Activated CD4-positive, alpha-beta T cell treated with anti-CD3 and anti-CD28 coated beads, Interleukin-2, amount 10 ng/mL, durations not matched to agents 7 days and 5 days (primary cell): ENCODE measurements at regions not wholly inside any gene's neighbourhood (a gene's known extent, or its start where the extent isn't known, plus 50 kb on each side); places are given as distances from the start of the nearest gene placed in this dataset.
"Not testable (repeated sequence)": the region's sequence is repeated elsewhere in the genome, so short reads cannot be mapped to it uniquely, and the experiment has no call there.

Experiments
- CTCF ChIA-PET: fragments of 350-600 bp; sonication (Branson Sonifier 250); formaldehyde crosslinking; loops from one replicate; lab custom pipeline; 2021; ENCODE audit warnings: antibody characterized with exemption; lab: Charles Lee
- POLR2A ChIA-PET: fragments of 350-600 bp; sonication (Branson Sonifier 250); formaldehyde crosslinking; loops from one replicate; lab custom pipeline; 2021; ENCODE audit warnings: antibody characterized with exemption; lab: Charles Lee
- DNase-seq: peaks from one replicate; pipeline ENCODE4 v3.0.0-alpha.2; 2020
- H3K27ac Mint-ChIP-seq: one replicate; pipeline ENCODE4 v1.8.0; 2021; ENCODE audit warnings: mild to moderate bottlenecking, moderate library complexity, mixed read lengths
- H3K27me3 Mint-ChIP-seq: one replicate; pipeline ENCODE4 v1.8.0; 2021; ENCODE audit warnings: mixed read lengths
- H3K36me3 Mint-ChIP-seq: one replicate; pipeline ENCODE4 v1.8.0; 2021; ENCODE audit warnings: low read depth, mixed read lengths
- H3K4me1 Mint-ChIP-seq: one replicate; pipeline ENCODE4 v1.8.0; 2021; ENCODE audit warnings: mixed read lengths
- H3K4me3 Mint-ChIP-seq: one replicate; pipeline ENCODE4 v1.8.0; 2021; ENCODE audit warnings: mild to moderate bottlenecking, moderate library complexity, mixed read lengths
- H3K9me3 Mint-ChIP-seq: one replicate; pipeline ENCODE4 v1.8.0; 2021; ENCODE audit warnings: mixed read lengths

- ChIA-PET POLR2A (no interaction called here), CTCF (no interaction called here)
- DNase-seq: no peak
- Mint-ChIP-seq H3K4me3 (no peak overlapping the region), H3K4me1 (no peaks in the 10 kb centered on the region), H3K27ac (no peak overlapping the region), H3K9me3 (no peaks in the 10 kb centered on the region), H3K36me3 (no peaks in the 10 kb centered on the region), H3K27me3 (no peaks in the 10 kb centered on the region)
Measured at GRCh38 chr11:121886996-121887395, 229.0 kb downstream of the BLID start.

- ChIA-PET POLR2A (no interaction called here), CTCF (no interaction called here)
- no peak for DNase-seq
- Mint-ChIP-seq H3K27ac (no peak overlapping the region), H3K36me3 (no peaks in the 10 kb centered on the region), H3K4me1 (no peaks in the 10 kb centered on the region), H3K27me3 (peaks cover 3% of the 10 kb centered on the region), H3K4me3 (no peak overlapping the region), H3K9me3 (no peaks in the 10 kb centered on the region)
Measured at GRCh38 chr11:121886005-121886734, 229.8 kb downstream of the BLID start.

GRCh38 chr11:121884626-121885025 lies 231.4 kb downstream of the BLID start:
- H3K27me3 Mint-ChIP-seq: peaks cover 3% of the 10 kb centered on the region
- H3K4me3 Mint-ChIP-seq: no peak overlapping the region
- ChIA-PET CTCF (interaction anchor here (1.0 kb wide), 1 partner anchor 18 kb away, joined by 3 read pairs; no protein-coding TSS in a partner anchor), POLR2A (no interaction called here)
- DNase-seq: no peak
- H3K4me1 Mint-ChIP-seq: no peaks in the 10 kb centered on the region
- no peak overlapping the region for H3K27ac Mint-ChIP-seq
- H3K9me3 Mint-ChIP-seq: no peaks in the 10 kb centered on the region
- H3K36me3 Mint-ChIP-seq: no peaks in the 10 kb centered on the region

GRCh38 chr11:121881806-121882205 lies 234.2 kb downstream of the BLID start:
- Mint-ChIP-seq H3K4me3 (no peak overlapping the region), H3K36me3 (no peaks in the 10 kb centered on the region), H3K27ac (no peak overlapping the region), H3K9me3 (no peaks in the 10 kb centered on the region), H3K4me1 (no peaks in the 10 kb centered on the region), H3K27me3 (peaks cover 3% of the 10 kb centered on the region)
- POLR2A ChIA-PET: no interaction called here
- CTCF ChIA-PET: interaction anchor here (0.6 kb wide), 1 partner anchor 205 kb away, joined by 3 read pairs; no protein-coding TSS in a partner anchor
- no peak for DNase-seq

- peaks cover 3% of the 10 kb centered on the region for H3K27me3 Mint-ChIP-seq
- no peaks in the 10 kb centered on the region for H3K9me3 Mint-ChIP-seq
- DNase-seq: no peak
- POLR2A ChIA-PET: no interaction called here
- H3K36me3 Mint-ChIP-seq: no peaks in the 10 kb centered on the region
- CTCF ChIA-PET: no interaction called here
- H3K4me3 Mint-ChIP-seq: no peak overlapping the region
- no peaks in the 10 kb centered on the region for H3K4me1 Mint-ChIP-seq
- H3K27ac Mint-ChIP-seq: no peak overlapping the region
Measured at GRCh38 chr11:121877152-121877551, 238.9 kb downstream of the BLID start.

- H3K27ac Mint-ChIP-seq: no peak overlapping the region
- DNase-seq: no peak
- H3K4me1 Mint-ChIP-seq: no peaks in the 10 kb centered on the region
- CTCF ChIA-PET: no interaction called here
- POLR2A ChIA-PET: no interaction called here
- no peaks in the 10 kb centered on the region for H3K36me3 Mint-ChIP-seq
- H3K9me3 Mint-ChIP-seq: no peaks in the 10 kb centered on the region
- H3K4me3 Mint-ChIP-seq: no peak overlapping the region
- no peaks in the 10 kb centered on the region for H3K27me3 Mint-ChIP-seq
Measured at GRCh38 chr11:121873766-121874165, 242.2 kb downstream of the BLID start.

GRCh38 chr11:121872356-121872755 lies 243.7 kb downstream of the BLID start:
- Mint-ChIP-seq H3K4me1 (no peaks in the 10 kb centered on the region), H3K9me3 (no peaks in the 10 kb centered on the region), H3K4me3 (no peak overlapping the region), H3K36me3 (no peaks in the 10 kb centered on the region), H3K27ac (no peak overlapping the region), H3K27me3 (no peaks in the 10 kb centered on the region)
- CTCF ChIA-PET: no interaction called here
- DNase-seq: no peak
- POLR2A ChIA-PET: no interaction called here

- no peaks in the 10 kb centered on the region for H3K4me1 Mint-ChIP-seq
- ChIA-PET CTCF (no interaction called here), POLR2A (no interaction called here)
- no peaks in the 10 kb centered on the region for H3K36me3 Mint-ChIP-seq
- H3K27me3 Mint-ChIP-seq: no peaks in the 10 kb centered on the region
- H3K27ac Mint-ChIP-seq: no peak overlapping the region
- no peak for DNase-seq
- H3K4me3 Mint-ChIP-seq: no peak overlapping the region
- no peaks in the 10 kb centered on the region for H3K9me3 Mint-ChIP-seq
Measured at GRCh38 chr11:121870206-121871045, 245.6 kb downstream of the BLID start.

GRCh38 chr11:121869478-121869877 lies 246.5 kb downstream of the BLID start:
- Mint-ChIP-seq H3K4me3 (no peak overlapping the region), H3K36me3 (no peaks in the 10 kb centered on the region), H3K9me3 (no peaks in the 10 kb centered on the region), H3K27me3 (no peaks in the 10 kb centered on the region), H3K27ac (no peak overlapping the region), H3K4me1 (no peaks in the 10 kb centered on the region)
- ChIA-PET CTCF (no interaction called here), POLR2A (no interaction called here)
- no peak for DNase-seq

GRCh38 chr11:121866754-121867153 lies 249.3 kb downstream of the BLID start:
- POLR2A ChIA-PET: no interaction called here
- H3K4me3 Mint-ChIP-seq: no peak overlapping the region
- H3K27ac Mint-ChIP-seq: no peak overlapping the region

GRCh38 chr11:121864660-121865059 lies 251.4 kb downstream of the BLID start:
- ChIA-PET POLR2A (no interaction called here), CTCF (no interaction called here)
- Mint-ChIP-seq H3K36me3 (no peaks in the 10 kb centered on the region), H3K27me3 (no peaks in the 10 kb centered on the region), H3K4me1 (no peaks in the 10 kb centered on the region), H3K9me3 (no peaks in the 10 kb centered on the region), H3K4me3 (no peak overlapping the region), H3K27ac (no peak overlapping the region)
- no peak for DNase-seq

More at GRCh38 chr11:121866754-121867153, 249.3 kb downstream of the BLID start:
- Mint-ChIP-seq H3K4me1 (no peaks in the 10 kb centered on the region), H3K36me3 (no peaks in the 10 kb centered on the region), H3K27me3 (no peaks in the 10 kb centered on the region), H3K9me3 (no peaks in the 10 kb centered on the region)
- CTCF ChIA-PET: interaction anchor here (1.4 kb wide), 1 partner anchor 18 kb away, joined by 3 read pairs; no protein-coding TSS in a partner anchor
- DNase-seq: no peak

GRCh38 chr11:121863126-121863525 lies 252.9 kb downstream of the BLID start:
- DNase-seq: no peak
- Mint-ChIP-seq H3K36me3 (no peaks in the 10 kb centered on the region), H3K27ac (no peak overlapping the region), H3K4me1 (no peaks in the 10 kb centered on the region), H3K9me3 (no peaks in the 10 kb centered on the region), H3K27me3 (no peaks in the 10 kb centered on the region), H3K4me3 (no peak overlapping the region)
- ChIA-PET CTCF (no interaction called here), POLR2A (no interaction called here)

- CTCF ChIA-PET, POLR2A ChIA-PET, H3K36me3 Mint-ChIP-seq, H3K27me3 Mint-ChIP-seq, H3K4me1 Mint-ChIP-seq, H3K4me3 Mint-ChIP-seq, H3K9me3 Mint-ChIP-seq, DNase-seq, H3K27ac Mint-ChIP-seq: not testable (repeated sequence)
Measured at GRCh38 chr11:121855138-121855537, 260.9 kb downstream of the BLID start.
